GM12875 (cell line): ENCODE measurements at regions not wholly inside any gene's neighbourhood (a gene's known extent, or its start where the extent isn't known, plus 50 kb on each side); places are given as distances from the start of the nearest gene placed in this dataset.
"Not testable (repeated sequence)": the region's sequence is repeated elsewhere in the genome, so short reads cannot be mapped to it uniquely, and the experiment has no call there.

Experiments used
- H3K4me3 ChIP-seq: one replicate; pipeline ENCODE4 v1.5.1; 2011; ENCODE audit warnings: low read depth, low read length, control low read depth
- CTCF ChIP-seq: IDR thresholded peaks from 2 replicates; pipeline ENCODE4 v1.5.1; 2011; ENCODE audit warnings: low read depth, mild to moderate bottlenecking, control low read depth, inconsistent platforms, low read length, moderate library complexity, borderline replicate concordance; ENCODE audit not compliant: insufficient read depth

GRCh38 chr10:57654856-57655255 is 612.8 kb downstream of the IPMK start:
- no peak for TF ChIP-seq CTCF

GRCh38 chr10:57645108-57645507 is 622.6 kb downstream of the IPMK start:
- not testable (repeated sequence) for H3K4me3 ChIP-seq

More at GRCh38 chr10:57654856-57655255, 612.8 kb downstream of the IPMK start:
- H3K4me3 ChIP-seq, result no peak overlapping the region

- no peak overlapping the region for H3K4me3 ChIP-seq
- no peak for TF ChIP-seq CTCF
Measured at GRCh38 chr10:57638411-57638810, 629.3 kb downstream of the IPMK start.

- no peak overlapping the region for H3K4me3 ChIP-seq
- no peak for TF ChIP-seq CTCF
Measured at GRCh38 chr10:57628592-57629284, 639.0 kb downstream of the IPMK start.

GRCh38 chr10:57627642-57628178 is 640.0 kb downstream of the IPMK start:
- no peak for TF ChIP-seq CTCF
- H3K4me3 ChIP-seq, result no peak overlapping the region

- no peak for TF ChIP-seq CTCF
Measured at GRCh38 chr10:57624856-57625592, 642.7 kb downstream of the IPMK start.

GRCh38 chr10:57624066-57624465 is 643.6 kb downstream of the IPMK start:
- no peak for TF ChIP-seq CTCF
- no peak overlapping the region for H3K4me3 ChIP-seq

More at GRCh38 chr10:57624856-57625592, 642.7 kb downstream of the IPMK start:
- no peak overlapping the region for H3K4me3 ChIP-seq
